ENCODE measurements at regions not wholly inside any gene's neighbourhood (a gene's known extent, or its start where the extent isn't known, plus 50 kb on each side); places are given as distances from the start of the nearest gene placed in this dataset.

DNA sequence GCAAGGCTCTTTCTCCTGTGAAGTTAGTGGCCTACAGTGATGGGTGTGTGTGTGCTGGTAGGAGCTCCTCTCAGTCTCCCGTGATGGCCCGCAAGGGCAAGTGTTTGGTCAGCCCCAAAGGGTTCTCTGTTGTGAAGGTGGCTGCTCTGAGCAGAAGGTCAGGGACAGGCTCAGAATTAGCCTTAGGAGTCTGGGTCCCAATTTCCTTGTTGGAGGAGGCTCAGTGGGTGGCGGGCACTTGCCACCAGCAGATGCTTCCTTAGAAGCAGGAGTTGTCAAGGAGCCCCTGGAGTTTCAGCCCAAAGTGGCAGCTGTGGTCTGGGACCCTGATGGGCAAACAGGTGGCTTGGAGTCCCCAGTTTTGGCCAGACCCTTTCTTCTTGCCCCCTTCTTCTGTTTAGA lies 154.4 kb downstream of the MACROH2A1 start:
- TF ChIP-seq FOXP2 (optimal IDR thresholded peaks at IDR 0.05; ENCODE audit: control extremely low read depth, extremely low read length, insufficient read depth) (no peak), EZH2 (IDR thresholded peaks at IDR 0.05) (no peak)

All from SK-N-MC (cell line).